Trophoblast cell (in vitro differentiated cells and primary cell): ENCODE measurements at regions not wholly inside any gene's neighbourhood (a gene's known extent, or its start where the extent isn't known, plus 50 kb on each side); places are given as distances from the start of the nearest gene placed in this dataset.

ENCODE experiments used
- DNase-seq, 2 donors: peaks; one replicate each; pipeline ENCODE4 v3.0.0-alpha.2; 2016
- H2AFZ ChIP-seq: 2 replicates; pipeline ENCODE4 v1.6.1; 2013; ENCODE audit warnings: low read length, moderate library complexity, mild to moderate bottlenecking; ENCODE audit not compliant: insufficient read depth, poor library complexity
- H2AK5ac ChIP-seq: 2 replicates; pipeline ENCODE4 v1.6.1; 2013; ENCODE audit warnings: mild to moderate bottlenecking, low read length
- H2BK120ac ChIP-seq: 2 replicates; pipeline ENCODE4 v1.6.1; 2013; ENCODE audit warnings: low read length, mild to moderate bottlenecking, moderate library complexity; ENCODE audit not compliant: insufficient read depth, poor library complexity
- H2BK12ac ChIP-seq: 2 replicates; pipeline ENCODE4 v1.6.1; 2013; ENCODE audit warnings: mild to moderate bottlenecking, low read length, moderate library complexity
- H2BK5ac ChIP-seq: 2 replicates; pipeline ENCODE4 v1.6.1; 2013; ENCODE audit warnings: low read length, low read depth, moderate library complexity, mild to moderate bottlenecking; ENCODE audit not compliant: poor library complexity
- H3K14ac ChIP-seq: 2 replicates; pipeline ENCODE4 v1.6.1; 2013; ENCODE audit warnings: mild to moderate bottlenecking, low read length
- H3K18ac ChIP-seq: 2 replicates; pipeline ENCODE4 v1.6.1; 2013; ENCODE audit warnings: mild to moderate bottlenecking, low read length
- H3K23ac ChIP-seq: 2 replicates; pipeline ENCODE4 v1.6.1; 2013; ENCODE audit warnings: low read length
- H3K27ac ChIP-seq: 2 replicates; pipeline ENCODE4 v1.5.1; 2013; ENCODE audit warnings: low read depth, mild to moderate bottlenecking, inconsistent platforms, low read length, moderate library complexity
- H3K27me3 ChIP-seq: 2 replicates; pipeline ENCODE4 v1.6.1; 2013; ENCODE audit warnings: inconsistent platforms, mild to moderate bottlenecking, low read length, moderate library complexity; ENCODE audit not compliant: insufficient read depth
- H3K36me3 ChIP-seq, 2 experiments: 1 replicate in 1 of 2; 2 replicates in 1 of 2; pipeline ENCODE4 v1.6.1; 2013; ENCODE audit warnings: low read length in 2 of 2, mild to moderate bottlenecking in 2 of 2, moderate library complexity in 1 of 2; ENCODE audit not compliant: insufficient read depth in 2 of 2, control insufficient read depth in 1 of 2
- H3K4ac ChIP-seq: 2 replicates; pipeline ENCODE4 v1.6.1; 2013; ENCODE audit warnings: low read depth, mild to moderate bottlenecking, low read length, moderate library complexity
- H3K4me1 ChIP-seq, 2 experiments: 1 replicate in 1 of 2; 2 replicates in 1 of 2; pipeline ENCODE4 v1.6.1; 2013; ENCODE audit warnings: low read length in 2 of 2, mild to moderate bottlenecking in 2 of 2, moderate library complexity in 1 of 2; ENCODE audit not compliant: insufficient read depth in 2 of 2, control insufficient read depth in 1 of 2
- H3K4me2 ChIP-seq: 2 replicates; pipeline ENCODE4 v1.6.1; 2013; ENCODE audit warnings: inconsistent platforms, mild to moderate bottlenecking, low read length, moderate library complexity
- H3K4me3 ChIP-seq: 2 replicates; pipeline ENCODE4 v1.5.1; 2013; ENCODE audit warnings: mild to moderate bottlenecking, low read depth, low read length, inconsistent platforms
- H3K79me1 ChIP-seq: one replicate; pipeline ENCODE4 v1.6.1; 2013; ENCODE audit warnings: low read length
- H3K79me2 ChIP-seq: 2 replicates; pipeline ENCODE4 v1.6.1; 2013; ENCODE audit warnings: low read length, mild to moderate bottlenecking; ENCODE audit not compliant: control insufficient read depth, insufficient read depth, poor library complexity
- H3K9ac ChIP-seq: 2 replicates; pipeline ENCODE4 v1.6.1; 2013; ENCODE audit warnings: mild to moderate bottlenecking, low read length
- H3K9me3 ChIP-seq: 2 replicates; pipeline ENCODE4 v1.6.1; 2013; ENCODE audit warnings: low read depth, mild to moderate bottlenecking, control low read depth, inconsistent platforms, low read length; ENCODE audit not compliant: insufficient read depth
- H4K12ac ChIP-seq: 2 replicates; pipeline ENCODE4 v1.6.1; 2013; ENCODE audit warnings: low read depth, mild to moderate bottlenecking, low read length, moderate library complexity
- H4K8ac ChIP-seq: 2 replicates; pipeline ENCODE4 v1.6.1; 2013; ENCODE audit warnings: low read depth, mild to moderate bottlenecking, low read length, moderate library complexity
- H4K91ac ChIP-seq: one replicate; pipeline ENCODE4 v1.6.1; 2013; ENCODE audit warnings: low read depth, mild to moderate bottlenecking, low read length, moderate library complexity
- WGBS: extraction: QIAGEN DNeasy Blood & Tissue Kit; methylation state at CpG from one replicate; pipeline ENCODE4 v1.1.7; 2013; ENCODE audit warnings: missing lambda C conversion rate; ENCODE audit not compliant: insufficient read length, insufficient coverage; ENCODE audit errors: extremely low coverage; 5-methylcytosine and 5-hydroxymethylcytosine counted together

GRCh38 chr13:105773863-105774538, 761.5 kb downstream of the EFNB2 start:
- Histone ChIP-seq H3K79me1 (peaks cover 5% of the 10 kb centered on the region), H3K4me3 (no peak overlapping the region), H3K36me3 (no peaks in the 10 kb centered on the region), H3K27me3 (no peaks in the 10 kb centered on the region), H3K23ac (no peak overlapping the region), H3K18ac (no peak overlapping the region), H3K14ac (no peak overlapping the region), H2AFZ (no peak overlapping the region), H2BK120ac (no peak overlapping the region), H3K79me2 (no peaks in the 10 kb centered on the region), H4K8ac (no peak overlapping the region), H2BK12ac (no peak overlapping the region), H3K27ac (peak overlapping the region; percentile 36), H3K4ac (no peak overlapping the region), H3K4me2 (no peak overlapping the region), H2AK5ac (no peak overlapping the region), H3K9ac (no peak overlapping the region), H2BK5ac (no peak overlapping the region), H4K91ac (no peak overlapping the region), H3K4me1 (peaks cover 0 to 8% of the 10 kb centered on the region in 2 experiments), H3K9me3 (no peaks in the 10 kb centered on the region), H4K12ac (no peak overlapping the region)
- DNase-seq, result peak; percentile 63 to 86
- WGBS, result no CpG with 5 or more reads among the region's 7 CpGs

GRCh38 chr13:105773241-105773640, 762.2 kb downstream of the EFNB2 start:
- Histone ChIP-seq H2AK5ac (no peak overlapping the region), H3K27ac (no peak overlapping the region), H3K4me2 (no peak overlapping the region), H3K23ac (no peak overlapping the region), H2BK12ac (peak overlapping the region; percentile 15), H3K4me1 (peaks cover 0 to 8% of the 10 kb centered on the region in 2 experiments), H3K9ac (no peak overlapping the region), H2AFZ (no peak overlapping the region), H3K4me3 (no peak overlapping the region), H3K79me2 (no peaks in the 10 kb centered on the region), H3K27me3 (no peaks in the 10 kb centered on the region), H4K91ac (no peak overlapping the region), H3K14ac (no peak overlapping the region), H3K36me3 (no peaks in the 10 kb centered on the region), H3K4ac (no peak overlapping the region), H2BK5ac (peak overlapping the region; percentile 16), H4K12ac (no peak overlapping the region), H2BK120ac (no peak overlapping the region), H3K18ac (no peak overlapping the region), H3K9me3 (no peaks in the 10 kb centered on the region), H4K8ac (no peak overlapping the region), H3K79me1 (peaks cover 5% of the 10 kb centered on the region)
- WGBS, result no CpG with 5 or more reads among the region's 4 CpGs
- no peak for DNase-seq

DNA sequence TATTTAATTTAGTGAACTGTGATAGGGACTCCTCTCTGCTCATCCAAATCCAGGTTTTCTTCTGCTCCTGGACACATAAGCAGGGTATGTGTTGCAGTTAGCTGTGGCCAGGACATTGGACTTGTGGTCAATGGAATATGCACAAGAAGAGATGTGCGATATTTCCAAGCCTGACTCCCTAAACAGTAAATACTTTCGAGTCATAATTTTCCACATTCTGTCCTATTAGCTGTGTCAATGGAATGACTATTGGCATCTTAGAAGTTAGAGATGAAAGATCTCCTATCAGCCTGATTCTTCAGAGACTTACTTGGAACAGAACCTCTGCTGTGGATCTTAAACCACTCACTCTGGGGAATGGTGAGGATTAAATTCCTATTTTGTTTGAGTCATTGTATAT, 771.0 kb downstream of the EFNB2 start:
- Histone ChIP-seq H3K79me1 (no peaks in the 10 kb centered on the region), H4K12ac (no peak overlapping the region), H3K14ac (no peak overlapping the region), H4K91ac (no peak overlapping the region), H2AK5ac (no peak overlapping the region), H3K27me3 (no peaks in the 10 kb centered on the region), H3K4me2 (no peak overlapping the region), H3K4me1 (no peaks in the 10 kb centered on the region), H3K4ac (no peak overlapping the region), H2BK5ac (no peak overlapping the region), H2BK120ac (no peak overlapping the region), H3K9ac (no peak overlapping the region), H3K36me3 (no peaks in the 10 kb centered on the region), H2BK12ac (no peak overlapping the region), H2AFZ (no peak overlapping the region), H3K9me3 (no peaks in the 10 kb centered on the region), H4K8ac (no peak overlapping the region), H3K23ac (no peak overlapping the region), H3K4me3 (no peak overlapping the region), H3K18ac (no peak overlapping the region), H3K79me2 (no peaks in the 10 kb centered on the region), H3K27ac (no peak overlapping the region)
- DNase-seq, result peak in 1 of 2 donors; percentile 29
- WGBS, result no CpG with 5 or more reads among the region's 2 CpGs

DNA sequence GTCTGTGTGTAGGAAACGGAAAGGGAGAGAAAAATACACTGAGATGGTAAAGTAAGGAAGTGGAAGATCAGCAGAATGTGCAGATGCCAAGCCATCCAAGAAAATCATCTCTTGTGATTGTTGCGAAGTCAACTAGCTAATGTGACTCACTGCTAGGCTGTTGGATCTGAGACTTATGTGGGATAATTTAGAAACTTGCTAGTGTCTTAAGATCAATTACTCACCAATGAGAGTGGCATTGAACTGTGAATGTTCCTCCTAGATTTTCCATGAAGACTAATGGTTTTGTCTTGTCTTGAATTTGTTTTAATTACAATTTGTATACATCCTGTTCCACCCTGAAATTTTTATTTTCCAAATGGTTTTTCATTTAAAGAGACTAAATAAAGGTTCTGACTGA, 771.6 kb downstream of the EFNB2 start:
- no peak overlapping the region for H3K18ac ChIP-seq
- no peaks in the 10 kb centered on the region for H3K4me1 ChIP-seq
- H3K4ac ChIP-seq, result no peak overlapping the region
- H2AFZ ChIP-seq, result no peak overlapping the region
- H2BK12ac ChIP-seq, result no peak overlapping the region
- no CpG with 5 or more reads among the region's 2 CpGs for WGBS
- no peak overlapping the region for H2AK5ac ChIP-seq
- no peak overlapping the region for H4K8ac ChIP-seq
- H4K12ac ChIP-seq, result no peak overlapping the region
- no peak overlapping the region for H3K4me3 ChIP-seq
- H3K27me3 ChIP-seq, result no peaks in the 10 kb centered on the region
- H3K9ac ChIP-seq, result no peak overlapping the region
- H3K27ac ChIP-seq, result no peak overlapping the region
- H3K23ac ChIP-seq, result no peak overlapping the region
- no peak overlapping the region for H2BK120ac ChIP-seq
- no peak overlapping the region for H2BK5ac ChIP-seq
- H3K4me2 ChIP-seq, result no peak overlapping the region
- H3K79me2 ChIP-seq, result no peaks in the 10 kb centered on the region
- no peak for DNase-seq
- H3K36me3 ChIP-seq, result no peaks in the 10 kb centered on the region
- no peaks in the 10 kb centered on the region for H3K79me1 ChIP-seq
- no peak overlapping the region for H3K14ac ChIP-seq
- no peak overlapping the region for H4K91ac ChIP-seq
- H3K9me3 ChIP-seq, result no peaks in the 10 kb centered on the region
